H1 (cell line): ENCODE measurements at regions not wholly inside any gene's neighbourhood (a gene's known extent, or its start where the extent isn't known, plus 50 kb on each side); places are given as distances from the start of the nearest gene placed in this dataset.

Experiments used
- CTCF ChIA-PET: fragments of 300-600 bp; sonication (Branson Sonifier 250); formaldehyde crosslinking; loops from one replicate; lab custom pipeline; 2021; ENCODE audit not compliant: partially characterized antibody; lab: Charles Lee
- POLR2A ChIA-PET: fragments of 300-600 bp; sonication (Branson Sonifier 250); formaldehyde crosslinking; loops from one replicate; lab custom pipeline; 2021; ENCODE audit warnings: inconsistent platforms; ENCODE audit not compliant: partially characterized antibody; lab: Charles Lee
- DNase-seq, 2 experiments: peaks; one replicate each; pipeline versions ENCODE4 v3.0.0 to v3.0.0-alpha.2; 2010 to 2022; ENCODE audit warnings: low spot score in 2 of 2, low read depth in 1 of 2, mixed read lengths in 1 of 2
- FAIRE-seq: peaks from 2 replicates; lab custom pipeline; 2011; peaks lifted over from hg19 to GRCh38; lab: Jason Lieb, UNC
- H2AFZ ChIP-seq: 2 replicates; pipeline ENCODE4 v1.8.1; 2012; ENCODE audit warnings: low read length, inconsistent platforms
- H2AK5ac ChIP-seq: 2 replicates; pipeline ENCODE4 v1.6.1; 2013; ENCODE audit warnings: low read depth, low read length
- H2BK120ac ChIP-seq: replicated peaks from 2 replicates; pipeline ENCODE3; 2013; ENCODE audit warnings: low read depth, low read length, inconsistent platforms
- H2BK12ac ChIP-seq: 2 replicates; pipeline ENCODE4 v1.6.1; 2013; ENCODE audit warnings: low read depth, low read length
- H2BK15ac ChIP-seq: 2 replicates; pipeline ENCODE4 v1.6.1; 2013; ENCODE audit warnings: low read length
- H2BK20ac ChIP-seq: 2 replicates; pipeline ENCODE4 v1.6.1; 2013; ENCODE audit warnings: low read length
- H2BK5ac ChIP-seq: 2 replicates; pipeline ENCODE4 v1.6.1; 2013; ENCODE audit warnings: low read depth, low read length
- H3K14ac ChIP-seq: 2 replicates; pipeline ENCODE4 v1.6.1; 2013; ENCODE audit warnings: inconsistent platforms; ENCODE audit not compliant: insufficient read length
- H3K18ac ChIP-seq: 2 replicates; pipeline ENCODE4 v1.6.1; 2013; ENCODE audit warnings: low read length; ENCODE audit errors: extremely low read depth
- H3K23ac ChIP-seq: 2 replicates; pipeline ENCODE4 v1.6.1; 2013; ENCODE audit warnings: inconsistent platforms; ENCODE audit not compliant: insufficient read length
- H3K23me2 ChIP-seq: 2 replicates; pipeline ENCODE4 v1.6.1; 2013; ENCODE audit warnings: low read depth, low read length
- H3K27ac ChIP-seq: 2 replicates; pipeline ENCODE4 v1.6.1; 2011; ENCODE audit warnings: low read depth, low read length, inconsistent platforms
- H3K27me3 ChIP-seq, 4 experiments: replicated peaks in 1 of 4; 1 replicate in 1 of 4; 2 replicates in 3 of 4; pipeline versions ENCODE4 v1.6.1 to v1.8.1; 2011 to 2013; ENCODE audit warnings: low read length in 3 of 4, mild to moderate bottlenecking in 3 of 4, inconsistent platforms in 2 of 4, mixed read lengths in 2 of 4, moderate library complexity in 1 of 4; ENCODE audit not compliant: control insufficient read depth in 3 of 4, insufficient read depth in 3 of 4; ENCODE audit errors: extremely low read depth in 1 of 4
- H3K36me3 ChIP-seq, 4 experiments: 2 replicates each; pipeline versions ENCODE4 v1.6.1 to v1.8.1; 2011 to 2013; ENCODE audit warnings: mild to moderate bottlenecking in 4 of 4, low read length in 3 of 4, moderate library complexity in 2 of 4, control low read depth in 1 of 4, inconsistent platforms in 1 of 4; ENCODE audit not compliant: insufficient read depth in 4 of 4, control insufficient read depth in 2 of 4
- H3K4ac ChIP-seq: replicated peaks from 2 replicates; pipeline ENCODE3; 2013; ENCODE audit warnings: low read length, low read depth, mixed read lengths, inconsistent platforms; ENCODE audit not compliant: insufficient read length
- H3K4me1 ChIP-seq, 4 experiments: replicated peaks in 1 of 4; 1 replicate in 1 of 4; 2 replicates in 3 of 4; pipeline versions ENCODE4 v1.6.1 to v1.8.1; 2011 to 2013; ENCODE audit warnings: low read length in 3 of 4, inconsistent platforms in 2 of 4, mixed read lengths in 1 of 4; ENCODE audit not compliant: insufficient read depth in 4 of 4, control insufficient read depth in 3 of 4
- H3K4me2 ChIP-seq, 2 experiments: 2 replicates each; pipeline versions ENCODE4 v1.6.1 to v1.8.1; 2011 to 2013; ENCODE audit warnings: low read depth in 2 of 2, low read length in 2 of 2, control low read depth in 1 of 2, inconsistent platforms in 1 of 2, mild to moderate bottlenecking in 1 of 2; ENCODE audit not compliant: insufficient read depth in 1 of 2
- H3K4me3 ChIP-seq, 4 experiments: fragments of 200-600, 300-600 bp in 1 of 4; sonication (generic), shearing (Covaris generic), sonication (Bioruptor Twin) in 1 of 4; 2 replicates each; pipeline versions ENCODE4 v1.5.1 to v1.8.1; 2011 to 2016; ENCODE audit warnings: low read length in 4 of 4, low read depth in 3 of 4, control low read depth in 2 of 4, inconsistent platforms in 2 of 4, mild to moderate bottlenecking in 2 of 4, mixed read lengths in 1 of 4, moderate library complexity in 1 of 4; ENCODE audit not compliant: insufficient read depth in 2 of 4; ENCODE audit errors: extremely low read depth in 1 of 4
- H3K56ac ChIP-seq: replicated peaks from 2 replicates; pipeline ENCODE3; 2013; ENCODE audit warnings: low read depth, mild to moderate bottlenecking, mixed read lengths, low read length, inconsistent platforms; ENCODE audit not compliant: insufficient read length
- H3K79me1 ChIP-seq: 2 replicates; pipeline ENCODE4 v1.6.1; 2013; ENCODE audit warnings: low read depth, low read length, control low read depth
- H3K79me2 ChIP-seq, 2 experiments: 2 replicates each; pipeline versions ENCODE4 v1.6.1 to v1.8.1; 2012 to 2013; ENCODE audit warnings: low read length in 2 of 2, mild to moderate bottlenecking in 2 of 2, inconsistent platforms in 1 of 2; ENCODE audit not compliant: insufficient read depth in 2 of 2, control insufficient read depth in 1 of 2
- H3K9ac ChIP-seq, 4 experiments: replicated peaks in 1 of 4; 1 replicate in 1 of 4; 2 replicates in 3 of 4; pipeline versions ENCODE4 v1.6.1 to v1.8.1; 2011 to 2013; ENCODE audit warnings: low read depth in 3 of 4, low read length in 3 of 4, control low read depth in 2 of 4, mild to moderate bottlenecking in 2 of 4, moderate library complexity in 2 of 4, inconsistent platforms in 1 of 4; ENCODE audit errors: extremely low read depth in 1 of 4
- H3K9me3 ChIP-seq, 2 experiments: 2 replicates each; pipeline versions ENCODE4 v1.6.1 to v1.8.1; 2012 to 2013; ENCODE audit warnings: mild to moderate bottlenecking in 2 of 2, moderate library complexity in 2 of 2, control low read depth in 1 of 2, inconsistent platforms in 1 of 2, low read depth in 1 of 2, low read length in 1 of 2, mixed read lengths in 1 of 2; ENCODE audit not compliant: insufficient read depth in 2 of 2
- H4K20me1 ChIP-seq, 2 experiments: replicated peaks in 1 of 2; 2 replicates each; pipeline versions ENCODE3 to v1.8.1; 2011 to 2013; ENCODE audit warnings: inconsistent platforms in 2 of 2, low read length in 2 of 2, mild to moderate bottlenecking in 1 of 2; ENCODE audit not compliant: insufficient read depth in 2 of 2, control insufficient read depth in 1 of 2
- H4K5ac ChIP-seq: 2 replicates; pipeline ENCODE4 v1.6.1; 2013; ENCODE audit warnings: low read length, low read depth, mixed read lengths, inconsistent platforms; ENCODE audit not compliant: insufficient read length
- H4K8ac ChIP-seq: 2 replicates; pipeline ENCODE4 v1.8.0; 2013; ENCODE audit warnings: mild to moderate bottlenecking, moderate library complexity, low read length, inconsistent platforms; ENCODE audit not compliant: insufficient read depth; ENCODE audit errors: extremely low read depth
- H4K91ac ChIP-seq: replicated peaks from 2 replicates; pipeline ENCODE3; 2013; ENCODE audit warnings: low read length, mixed read lengths, inconsistent platforms; ENCODE audit not compliant: insufficient read length
- EZH2 ChIP-seq: fragments of 200-600 bp; sonication (generic); IDR thresholded peaks from 2 replicates; pipeline ENCODE4 v1.7.1; 2012; ENCODE audit warnings: low read depth, mild to moderate bottlenecking, moderate library complexity, low read length, inconsistent platforms; ENCODE audit not compliant: severe bottlenecking
- NANOG ChIP-seq: IDR thresholded peaks from 2 replicates; pipeline ENCODE4 v1.6.1; 2011; ENCODE audit warnings: low read length, low read depth, mild to moderate bottlenecking, inconsistent platforms; ENCODE audit not compliant: insufficient read depth, poor library complexity, severe bottlenecking
- PHF8 ChIP-seq: fragments of 200-600 bp; sonication (generic); conservative IDR thresholded peaks from 2 replicates; pipeline ENCODE4 v1.7.1; 2012; ENCODE audit warnings: low read depth, mild to moderate bottlenecking, inconsistent platforms, low read length, moderate library complexity
- SIN3A ChIP-seq, 2 experiments: IDR thresholded peaks in 1 of 2; conservative IDR thresholded peaks in 1 of 2; 2 replicates each; pipeline ENCODE4 v1.6.1; 2011 to 2012; ENCODE audit warnings: low read length in 2 of 2, improper control_type of control experiment in 1 of 2, low read depth in 1 of 2, mild to moderate bottlenecking in 1 of 2
- WGBS, 2 experiments: shearing (Covaris generic) in 1 of 2; methylation state at CpG; one replicate each; pipeline versions ENCODE4 v1.1.6 to v1.1.7; 2013 to 2015; ENCODE audit warnings: low lambda C conversion rate in 2 of 2, mixed read lengths in 2 of 2, inconsistent platforms in 1 of 2, low coverage in 1 of 2, missing lambda C conversion rate in 1 of 2; ENCODE audit not compliant: insufficient replicate concordance in 2 of 2, insufficient coverage in 1 of 2, insufficient read length in 1 of 2; ENCODE audit errors: extremely low coverage in 1 of 2, missing lambda C conversion rate in 1 of 2; 5-methylcytosine and 5-hydroxymethylcytosine counted together
- TF ChIP-seq, protein P1 (sequence below), 3 experiments: IDR thresholded peaks; 1 replicate in 2 of 3; 2 replicates in 1 of 3; pipeline versions ENCODE4 v1.5.1 to v1.6.1; 2011; ENCODE audit warnings: low read length in 3 of 3, mild to moderate bottlenecking in 3 of 3, inconsistent platforms in 2 of 3, low read depth in 1 of 3, moderate library complexity in 1 of 3; ENCODE audit not compliant: insufficient read depth in 1 of 3; ENCODE audit errors: control extremely low read depth in 1 of 3

DNA sequence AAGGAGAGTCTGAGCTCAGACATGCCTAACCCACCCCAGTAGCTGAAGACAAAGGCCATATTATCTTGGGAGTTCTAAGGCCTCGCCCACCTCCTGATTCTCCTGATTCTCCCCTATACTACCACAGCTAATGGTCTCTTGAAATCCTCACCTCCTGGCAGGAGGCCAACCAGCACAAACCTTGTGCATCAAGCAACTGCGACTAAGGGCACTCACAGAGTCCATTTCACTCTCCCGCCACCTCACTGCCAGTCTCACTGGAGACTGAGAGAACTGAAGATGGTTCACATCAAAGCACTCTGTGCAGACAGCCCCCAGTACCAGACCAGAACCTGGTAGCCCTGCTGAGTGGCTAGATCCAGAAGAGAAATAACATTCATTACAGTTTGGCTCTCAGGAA, 102.1 kb upstream of the KLF8 start:
- H3K4ac ChIP-seq = no peak overlapping the region
- TF ChIP-seq, protein P1, sequence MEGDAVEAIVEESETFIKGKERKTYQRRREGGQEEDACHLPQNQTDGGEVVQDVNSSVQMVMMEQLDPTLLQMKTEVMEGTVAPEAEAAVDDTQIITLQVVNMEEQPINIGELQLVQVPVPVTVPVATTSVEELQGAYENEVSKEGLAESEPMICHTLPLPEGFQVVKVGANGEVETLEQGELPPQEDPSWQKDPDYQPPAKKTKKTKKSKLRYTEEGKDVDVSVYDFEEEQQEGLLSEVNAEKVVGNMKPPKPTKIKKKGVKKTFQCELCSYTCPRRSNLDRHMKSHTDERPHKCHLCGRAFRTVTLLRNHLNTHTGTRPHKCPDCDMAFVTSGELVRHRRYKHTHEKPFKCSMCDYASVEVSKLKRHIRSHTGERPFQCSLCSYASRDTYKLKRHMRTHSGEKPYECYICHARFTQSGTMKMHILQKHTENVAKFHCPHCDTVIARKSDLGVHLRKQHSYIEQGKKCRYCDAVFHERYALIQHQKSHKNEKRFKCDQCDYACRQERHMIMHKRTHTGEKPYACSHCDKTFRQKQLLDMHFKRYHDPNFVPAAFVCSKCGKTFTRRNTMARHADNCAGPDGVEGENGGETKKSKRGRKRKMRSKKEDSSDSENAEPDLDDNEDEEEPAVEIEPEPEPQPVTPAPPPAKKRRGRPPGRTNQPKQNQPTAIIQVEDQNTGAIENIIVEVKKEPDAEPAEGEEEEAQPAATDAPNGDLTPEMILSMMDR (IDR thresholded peaks at IDR 0.05; ENCODE audit: control extremely low read depth in 1 of 3, insufficient read depth in 1 of 3, low read depth in 1 of 3, low read length in 3 of 3) = no peak
- TF ChIP-seq NANOG (no peak), SIN3A (conservative IDR thresholded peaks at IDR 0.05 in 1 of 2, IDR thresholded peaks at IDR 0.05 in 1 of 2; ENCODE audit: low read depth in 1 of 2, low read length in 2 of 2) (no peak), PHF8 (no peak), EZH2 (no peak)
- no peaks in the 10 kb centered on the region for H3K4me1 ChIP-seq
- H2BK120ac ChIP-seq = no peak overlapping the region
- CTCF ChIA-PET = no interaction called here
- no peaks in the 10 kb centered on the region for H4K20me1 ChIP-seq
- no peaks in the 10 kb centered on the region for H3K9me3 ChIP-seq
- H3K4me3 ChIP-seq = no peak overlapping the region
- H3K23me2 ChIP-seq = no peaks in the 10 kb centered on the region; the same call in 1 of the 2 replicates
- H4K5ac ChIP-seq = no peak overlapping the region
- no peak overlapping the region for H3K9ac ChIP-seq
- H4K8ac ChIP-seq = no peak overlapping the region
- 92% methylated on average over 3 of the region's 3 CpGs; no CpG with 5 or more reads in 1 of the 2 experiments for WGBS, 2 experiments
- H3K56ac ChIP-seq = no peak overlapping the region
- H2AFZ ChIP-seq = no peak overlapping the region
- no peak overlapping the region for H3K4me2 ChIP-seq
- H3K18ac ChIP-seq = no peak overlapping the region
- FAIRE-seq (no peak), DNase-seq (no peak)
- H3K27me3 ChIP-seq = no peaks in the 10 kb centered on the region
- no peak overlapping the region for H3K23ac ChIP-seq
- H2BK20ac ChIP-seq = no peak overlapping the region
- no peak overlapping the region for H3K14ac ChIP-seq
- H3K27ac ChIP-seq = no peak overlapping the region
- no peaks in the 10 kb centered on the region for H3K79me1 ChIP-seq
- no peak overlapping the region for H2BK12ac ChIP-seq
- no peaks in the 10 kb centered on the region for H3K79me2 ChIP-seq
- H3K36me3 ChIP-seq = no peaks in the 10 kb centered on the region
- POLR2A ChIA-PET = no interaction called here
- no peak overlapping the region for H4K91ac ChIP-seq
- no peak overlapping the region for H2BK15ac ChIP-seq
- no peak overlapping the region for H2AK5ac ChIP-seq
- no peak overlapping the region for H2BK5ac ChIP-seq
